Stomach (tissue), 8 donors: ENCODE measurements at regions not wholly inside any gene's neighbourhood (a gene's known extent, or its start where the extent isn't known, plus 50 kb on each side); places are given as distances from the start of the nearest gene placed in this dataset.
A peak's percentile ranks its signal among the peaks of the same experiment; 100 is the strongest.

Experiments
- DNase-seq, 2 donors: peaks; one replicate each; pipeline versions ENCODE4 v3.0.0 to v3.0.0-alpha.2; 2013 to 2019
- H3K27ac ChIP-seq, 5 donors: fragments of 200-600 bp in 4 of 5; sonication (generic) in 4 of 5; one replicate each; pipeline ENCODE4 v1.5.1; 2013 to 2019; ENCODE audit warnings: mild to moderate bottlenecking in 1 of 5, moderate library complexity in 1 of 5
- H3K27me3 ChIP-seq, 3 donors: fragments of 200-600 bp; sonication (generic); one replicate each; pipeline ENCODE4 v1.5.1; 2017 to 2019; ENCODE audit warnings: mixed run types in 1 of 3
- H3K36me3 ChIP-seq, 4 donors: fragments of 200-600 bp; sonication (generic); 1 replicate in 3 of 4; 2 replicates in 1 of 4; pipeline ENCODE4 v1.5.1; 2016 to 2019
- H3K4me1 ChIP-seq, 4 donors: fragments of 200-600 bp; sonication (generic); one replicate each; pipeline ENCODE4 v1.5.1; 2016 to 2019
- H3K4me3 ChIP-seq, 4 donors: fragments of 200-600 bp; sonication (generic) in 3 of 4; one replicate each; pipeline ENCODE4 v1.5.1; 2016 to 2019; ENCODE audit warnings: mild to moderate bottlenecking in 1 of 4
- H3K9me3 ChIP-seq, 4 donors: fragments of 200-600 bp; sonication (generic); one replicate each; pipeline ENCODE4 v1.5.1; 2016 to 2019
- EP300 ChIP-seq: sonication (generic); formaldehyde crosslinking; IDR thresholded peaks from one replicate; pipeline ENCODE4 v1.6.1; 2017; ENCODE audit warnings: antibody characterized with exemption
- POLR2A ChIP-seq, 4 donors: fragments of 450-650 bp; IDR thresholded peaks; one replicate each; pipeline ENCODE4 v1.6.1; 2016; ENCODE audit warnings: antibody characterized with exemption in 4 of 4, control low read depth in 2 of 4, mild to moderate bottlenecking in 1 of 4, moderate library complexity in 1 of 4
- POLR2AphosphoS5 ChIP-seq, 3 donors: sonication (generic); formaldehyde crosslinking; IDR thresholded peaks; one replicate each; pipeline ENCODE4 v1.6.1; 2016; ENCODE audit warnings: antibody characterized with exemption in 3 of 3
- WGBS, 5 donors: extraction: QIAGEN DNeasy Blood & Tissue Kit in 3 of 5; methylation state at CpG; one replicate each; pipeline versions ENCODE4 v1.1.5 to v1.1.7; 2013 to 2018; 5-methylcytosine and 5-hydroxymethylcytosine counted together
- intact Hi-C: fragments of 100-400 bp; cut with DNase I; formaldehyde crosslinking; loops from one replicate; pipeline ENCODE4 v1.15.1; 2023; ENCODE audit warnings: low total_unique reads
- TF ChIP-seq, protein P1 (sequence below), 7 experiments: fragments of 450-650 bp in 4 of 7; fragments of 200-600 bp in 3 of 7; sonication (generic) in 3 of 7; IDR thresholded peaks; one replicate each; pipeline ENCODE4 v1.5.1; 2016 to 2019; ENCODE audit warnings: antibody characterized with exemption in 7 of 7, control low read depth in 2 of 7, mild to moderate bottlenecking in 1 of 7
- donor health status: healthy with polysubstance abuse.
- donor health status: Bipolar disorder and iron deficiency.
- donor health status: healthy.

DNA sequence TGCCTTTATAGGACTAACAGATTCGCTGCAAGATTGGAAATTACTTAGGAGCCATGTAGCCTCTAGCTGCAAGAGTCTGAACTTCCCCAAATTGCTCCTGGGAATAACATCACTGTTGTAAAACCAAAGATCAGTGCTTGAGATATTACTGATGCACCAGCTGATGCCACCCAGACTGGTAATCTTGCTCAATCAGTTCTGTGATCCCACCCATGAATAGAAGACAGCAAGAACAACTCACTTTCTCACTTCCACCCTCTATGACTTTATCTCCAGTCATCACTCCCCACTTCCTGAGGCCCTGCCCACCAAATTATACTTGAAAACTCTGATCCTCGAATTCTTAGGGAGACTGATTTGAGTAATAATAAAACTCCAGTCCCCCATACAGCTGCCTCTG lies 1011.1 kb downstream of the PLA2G4A start:
- Histone ChIP-seq H3K27me3 (no peaks in the 10 kb centered on the region), H3K27ac (no peak overlapping the region), H3K36me3 (no peaks in the 10 kb centered on the region), H3K9me3 (peaks cover 0 to 6% (median 0%) of the 10 kb centered on the region in 4 donors), H3K4me3 (no peak overlapping the region), H3K4me1 (no peaks in the 10 kb centered on the region)
- no peak for TF ChIP-seq EP300
- TF ChIP-seq, protein P1, sequence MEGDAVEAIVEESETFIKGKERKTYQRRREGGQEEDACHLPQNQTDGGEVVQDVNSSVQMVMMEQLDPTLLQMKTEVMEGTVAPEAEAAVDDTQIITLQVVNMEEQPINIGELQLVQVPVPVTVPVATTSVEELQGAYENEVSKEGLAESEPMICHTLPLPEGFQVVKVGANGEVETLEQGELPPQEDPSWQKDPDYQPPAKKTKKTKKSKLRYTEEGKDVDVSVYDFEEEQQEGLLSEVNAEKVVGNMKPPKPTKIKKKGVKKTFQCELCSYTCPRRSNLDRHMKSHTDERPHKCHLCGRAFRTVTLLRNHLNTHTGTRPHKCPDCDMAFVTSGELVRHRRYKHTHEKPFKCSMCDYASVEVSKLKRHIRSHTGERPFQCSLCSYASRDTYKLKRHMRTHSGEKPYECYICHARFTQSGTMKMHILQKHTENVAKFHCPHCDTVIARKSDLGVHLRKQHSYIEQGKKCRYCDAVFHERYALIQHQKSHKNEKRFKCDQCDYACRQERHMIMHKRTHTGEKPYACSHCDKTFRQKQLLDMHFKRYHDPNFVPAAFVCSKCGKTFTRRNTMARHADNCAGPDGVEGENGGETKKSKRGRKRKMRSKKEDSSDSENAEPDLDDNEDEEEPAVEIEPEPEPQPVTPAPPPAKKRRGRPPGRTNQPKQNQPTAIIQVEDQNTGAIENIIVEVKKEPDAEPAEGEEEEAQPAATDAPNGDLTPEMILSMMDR (IDR thresholded peaks at IDR 0.05) = no peak
- TF ChIP-seq POLR2AphosphoS5 (IDR thresholded peaks at IDR 0.05) = no peak
- no peak for TF ChIP-seq POLR2A (IDR thresholded peaks at IDR 0.05)
- 56 to 72% (median 59%) methylated on average over 2 of the region's 2 CpGs for WGBS, 5 donors
- intact Hi-C loops = no loop called here
- DNase-seq = no peak

DNA sequence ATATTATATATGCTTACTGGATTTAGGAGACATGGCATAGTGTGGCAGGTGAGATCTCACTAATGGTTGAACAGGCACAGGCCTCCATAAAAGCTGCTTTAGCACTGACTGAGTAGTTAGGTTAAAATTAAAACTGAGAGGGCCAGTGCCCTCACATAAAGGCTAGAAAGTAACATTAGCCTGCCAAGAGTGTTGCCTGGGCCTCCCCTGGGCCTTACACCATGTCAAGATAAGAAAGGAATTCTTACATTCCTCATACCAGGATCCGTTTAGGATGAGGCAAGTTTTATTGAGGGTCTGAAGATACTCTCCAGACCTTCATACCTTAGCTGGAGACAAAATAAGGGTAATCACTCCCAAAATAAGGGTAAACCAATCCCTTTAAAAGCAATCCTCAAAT lies 1011.8 kb downstream of the PLA2G4A start:
- no peaks in the 10 kb centered on the region for H3K4me1 ChIP-seq
- no peaks in the 10 kb centered on the region for H3K27me3 ChIP-seq
- no peak overlapping the region for H3K27ac ChIP-seq
- TF ChIP-seq, protein P1 (IDR thresholded peaks at IDR 0.05) = no peak
- no peak for TF ChIP-seq POLR2AphosphoS5 (IDR thresholded peaks at IDR 0.05)
- TF ChIP-seq POLR2A (IDR thresholded peaks at IDR 0.05) = no peak
- TF ChIP-seq EP300 = no peak
- peaks cover 0 to 6% (median 0%) of the 10 kb centered on the region in 4 donors for H3K9me3 ChIP-seq
- DNase-seq = no peak
- H3K4me3 ChIP-seq = no peak overlapping the region
- 14 to 24% (median 16%) methylated on average over 1 of the region's 1 CpG for WGBS, 5 donors
- H3K36me3 ChIP-seq = no peaks in the 10 kb centered on the region
- intact Hi-C loops = no loop called here

DNA sequence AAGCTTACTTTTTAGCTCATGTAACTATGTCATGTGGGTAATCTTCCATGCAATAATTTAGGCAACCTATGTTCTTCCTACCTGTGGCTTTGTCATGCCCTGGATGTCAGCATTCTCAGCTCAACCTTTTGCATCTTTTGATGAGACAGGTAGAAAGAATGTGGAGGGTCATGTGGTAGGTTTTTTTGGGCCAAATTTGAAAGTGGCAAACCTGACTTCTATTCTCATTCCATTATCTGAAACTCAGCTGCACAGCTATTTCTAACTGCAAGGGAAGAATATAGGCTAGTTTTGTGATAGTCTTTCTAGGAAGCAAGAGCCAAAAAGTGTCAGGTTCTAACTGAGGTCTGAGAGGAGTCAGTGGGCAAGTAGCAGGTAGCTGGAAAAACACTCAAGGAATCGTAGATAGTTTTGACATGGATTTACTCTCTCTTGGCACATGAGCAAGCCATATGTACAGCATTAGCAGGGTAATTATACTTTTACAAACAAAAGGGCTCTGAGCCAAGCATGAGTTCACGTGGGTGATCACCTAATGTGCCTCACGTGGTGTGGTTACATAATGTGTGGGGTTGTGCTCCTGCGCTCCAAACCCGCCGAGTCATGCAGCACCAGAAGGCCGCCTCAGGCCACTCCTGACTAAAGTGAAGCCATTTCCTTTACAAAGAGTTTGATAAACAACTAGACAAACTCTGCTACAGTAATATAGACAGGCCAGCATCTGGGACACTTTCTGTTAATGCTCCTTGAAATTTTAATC lies 1013.8 kb downstream of the PLA2G4A start:
- peaks cover 0 to 6% (median 2%) of the 10 kb centered on the region in 4 donors for H3K9me3 ChIP-seq
- H3K4me1 ChIP-seq = no peaks in the 10 kb centered on the region
- DNase-seq = peak in 1 of 2 donors; percentile 30
- H3K4me3 ChIP-seq = no peak overlapping the region
- 78 to 84% (median 83%) methylated on average over 7 of the region's 7 CpGs for WGBS, 5 donors
- H3K36me3 ChIP-seq = no peaks in the 10 kb centered on the region
- TF ChIP-seq EP300 (no peak), POLR2A (IDR thresholded peaks at IDR 0.05) (no peak), POLR2AphosphoS5 (IDR thresholded peaks at IDR 0.05) (no peak)
- TF ChIP-seq, protein P1 (IDR thresholded peaks at IDR 0.05) = no peak
- H3K27me3 ChIP-seq = no peaks in the 10 kb centered on the region
- no peak overlapping the region for H3K27ac ChIP-seq
- intact Hi-C loops = no loop called here

DNA sequence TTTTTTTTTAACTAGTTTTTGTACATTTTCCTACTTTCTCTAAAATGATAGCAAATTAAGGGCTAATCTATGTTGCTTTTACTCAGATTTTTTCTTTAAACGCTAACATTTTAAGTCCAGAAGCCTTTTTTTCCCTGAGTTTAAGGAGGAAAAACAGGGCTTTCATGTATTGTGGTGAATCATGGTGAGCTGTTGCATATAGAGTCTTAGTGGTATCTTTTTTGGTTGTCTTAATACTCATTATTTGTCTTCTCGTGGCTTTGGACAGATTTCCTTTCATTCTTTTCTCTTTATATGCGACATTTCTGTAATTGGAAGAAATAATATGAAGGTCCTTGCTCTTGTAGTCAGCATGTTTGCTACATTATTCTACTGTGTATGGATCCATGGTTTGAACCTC lies 1015.6 kb downstream of the PLA2G4A start:
- no peak for DNase-seq
- no peak for TF ChIP-seq EP300
- TF ChIP-seq, protein P1 (IDR thresholded peaks at IDR 0.05) = no peak
- no peak for TF ChIP-seq POLR2AphosphoS5 (IDR thresholded peaks at IDR 0.05)
- TF ChIP-seq POLR2A (IDR thresholded peaks at IDR 0.05) = no peak
- H3K4me3 ChIP-seq = no peak overlapping the region
- 72 to 83% (median 79%) methylated on average over 3 of the region's 3 CpGs for WGBS, 5 donors
- peaks cover 0 to 6% (median 2%) of the 10 kb centered on the region in 4 donors for H3K9me3 ChIP-seq
- H3K4me1 ChIP-seq = no peaks in the 10 kb centered on the region
- H3K27ac ChIP-seq = no peak overlapping the region
- intact Hi-C loops = no loop called here
- no peaks in the 10 kb centered on the region for H3K27me3 ChIP-seq
- H3K36me3 ChIP-seq = no peaks in the 10 kb centered on the region
